Mesendoderm (in vitro differentiated cells): ENCODE measurements at regions not wholly inside any gene's neighbourhood (a gene's known extent, or its start where the extent isn't known, plus 50 kb on each side); places are given as distances from the start of the nearest gene placed in this dataset.
A peak's percentile ranks its signal among the peaks of the same experiment; 100 is the strongest.

Experiments used
- DNase-seq: peaks from one replicate; pipeline ENCODE4 v3.0.0; 2013
- H2AK5ac ChIP-seq: 2 replicates; pipeline ENCODE4 v1.6.1; 2013; ENCODE audit warnings: low read length, inconsistent platforms
- H2BK120ac ChIP-seq: 2 replicates; pipeline ENCODE4 v1.6.1; 2013; ENCODE audit warnings: low read depth, mild to moderate bottlenecking, low read length, moderate library complexity, mixed read lengths
- H2BK15ac ChIP-seq: replicated peaks from 2 replicates; pipeline ENCODE4 v1.6.1; 2013; ENCODE audit warnings: low read depth, mild to moderate bottlenecking, moderate library complexity
- H2BK5ac ChIP-seq: 2 replicates; pipeline ENCODE4 v1.6.1; 2013; ENCODE audit warnings: low read length, inconsistent platforms
- H3K18ac ChIP-seq: 2 replicates; pipeline ENCODE4 v1.6.1; 2013; ENCODE audit warnings: mild to moderate bottlenecking, low read length, mixed read lengths
- H3K23ac ChIP-seq: one replicate; pipeline ENCODE4 v1.6.1; 2013; ENCODE audit warnings: low read length
- H3K27ac ChIP-seq: 2 replicates; pipeline ENCODE4 v1.5.1; 2013; ENCODE audit warnings: low read depth, mild to moderate bottlenecking, inconsistent platforms, low read length, moderate library complexity
- H3K27me3 ChIP-seq: 2 replicates; pipeline ENCODE4 v1.6.1; 2013; ENCODE audit warnings: low read length, control low read depth, mild to moderate bottlenecking, inconsistent platforms; ENCODE audit not compliant: insufficient read depth, poor library complexity
- H3K36me3 ChIP-seq: 2 replicates; pipeline ENCODE4 v1.6.1; 2013; ENCODE audit warnings: low read length, inconsistent platforms; ENCODE audit not compliant: control insufficient read depth, insufficient read depth
- H3K4ac ChIP-seq: one replicate; pipeline ENCODE4 v1.6.1; 2013; ENCODE audit warnings: low read depth, mild to moderate bottlenecking, low read length, moderate library complexity
- H3K4me1 ChIP-seq: 2 replicates; pipeline ENCODE4 v1.6.1; 2013; ENCODE audit warnings: low read depth, low read length, inconsistent platforms; ENCODE audit not compliant: control insufficient read depth
- H3K4me2 ChIP-seq: 2 replicates; pipeline ENCODE4 v1.6.1; 2013; ENCODE audit warnings: low read length
- H3K4me3 ChIP-seq: 2 replicates; pipeline ENCODE4 v1.5.1; 2013; ENCODE audit warnings: mild to moderate bottlenecking, low read length
- H3K56ac ChIP-seq: one replicate; pipeline ENCODE4 v1.6.1; 2013; ENCODE audit warnings: low read length
- H3K79me1 ChIP-seq: 2 replicates; pipeline ENCODE4 v1.6.1; 2013; ENCODE audit warnings: low read length, inconsistent platforms
- H3K79me2 ChIP-seq: 2 replicates; pipeline ENCODE4 v1.6.1; 2013; ENCODE audit warnings: mild to moderate bottlenecking, low read length; ENCODE audit not compliant: control insufficient read depth, insufficient read depth
- H3K9ac ChIP-seq: 2 replicates; pipeline ENCODE4 v1.6.1; 2013; ENCODE audit warnings: low read length, inconsistent platforms
- H4K5ac ChIP-seq: one replicate; pipeline ENCODE4 v1.6.1; 2013; ENCODE audit warnings: low read length
- H4K8ac ChIP-seq: one replicate; pipeline ENCODE4 v1.6.1; 2013; ENCODE audit warnings: low read depth, mild to moderate bottlenecking, control low read depth, low read length, moderate library complexity
- WGBS: extraction: QIAGEN DNeasy Blood & Tissue Kit; methylation state at CpG from one replicate; pipeline ENCODE4 v1.1.7; 2013; ENCODE audit warnings: low lambda C conversion rate, missing lambda C conversion rate; ENCODE audit not compliant: insufficient coverage; ENCODE audit errors: extremely low coverage; 5-methylcytosine and 5-hydroxymethylcytosine counted together

DNA sequence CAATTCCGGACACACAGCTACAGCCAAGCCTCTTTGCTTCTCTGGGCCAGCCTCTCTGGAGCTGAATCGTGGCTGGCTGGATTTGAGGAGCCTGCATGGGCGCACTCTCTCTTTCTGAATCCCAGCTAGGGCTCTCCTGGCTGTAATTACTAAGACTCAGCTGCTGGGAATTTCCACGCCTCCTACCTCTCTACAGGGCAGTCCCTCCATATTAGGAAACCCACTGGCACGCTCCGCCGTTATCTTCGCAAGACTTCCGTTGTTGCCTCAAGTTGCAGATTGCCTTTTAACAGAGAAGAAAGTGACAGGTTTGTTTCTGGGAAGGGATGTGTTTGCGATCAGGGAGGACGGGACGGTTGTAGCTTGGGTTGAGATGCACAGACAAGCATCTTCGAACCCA lies 188.4 kb upstream of the NLRP1 start:
- Histone ChIP-seq H2BK5ac (no peak overlapping the region), H3K9ac (no peak overlapping the region), H4K5ac (no peak overlapping the region), H2AK5ac (no peak overlapping the region), H4K8ac (no peak overlapping the region), H2BK15ac (no peak overlapping the region), H3K23ac (no peak overlapping the region), H3K36me3 (no peaks in the 10 kb centered on the region), H3K4me3 (no peak overlapping the region), H3K56ac (no peak overlapping the region), H3K27me3 (no peaks in the 10 kb centered on the region), H3K18ac (no peak overlapping the region), H3K4me2 (no peak overlapping the region), H3K27ac (no peak overlapping the region), H2BK120ac (no peak overlapping the region), H3K79me1 (no peaks in the 10 kb centered on the region), H3K4ac (no peak overlapping the region), H3K4me1 (peaks cover 3% of the 10 kb centered on the region), H3K79me2 (no peaks in the 10 kb centered on the region)
- WGBS, result no CpG with 5 or more reads among the region's 13 CpGs
- DNase-seq, result peak; percentile 68

DNA sequence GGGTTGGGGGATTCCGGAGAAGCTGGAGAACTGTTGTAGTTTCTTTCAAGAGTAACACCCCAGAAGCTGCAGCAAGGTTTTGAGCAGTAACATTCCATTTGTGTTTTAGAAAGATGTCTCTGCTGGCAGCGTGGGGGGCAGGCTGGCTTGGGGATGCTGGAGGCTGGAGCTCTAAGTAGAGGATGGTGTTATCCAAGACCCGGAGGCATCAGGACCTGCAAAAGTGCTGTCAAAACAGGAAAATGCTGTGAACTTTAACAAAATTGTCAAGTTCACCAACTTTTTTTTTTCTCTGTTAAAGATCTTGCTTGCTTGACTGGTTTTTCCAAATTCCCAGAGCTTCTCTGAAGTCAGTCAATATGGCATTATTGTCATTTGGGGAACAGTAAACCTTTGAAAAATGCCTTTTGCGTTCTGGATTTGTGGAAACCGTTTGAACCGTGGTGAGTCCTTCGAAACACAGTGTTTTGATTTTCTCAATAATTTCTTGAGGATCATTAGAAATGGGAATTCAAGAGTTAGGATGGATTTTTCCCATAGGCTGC lies 189.6 kb upstream of the NLRP1 start:
- Histone ChIP-seq H3K23ac (no peak overlapping the region), H3K9ac (no peak overlapping the region), H2BK120ac (no peak overlapping the region), H3K56ac (no peak overlapping the region), H3K4me2 (no peak overlapping the region), H2BK5ac (no peak overlapping the region), H2AK5ac (no peak overlapping the region), H3K4ac (no peak overlapping the region), H3K79me2 (no peaks in the 10 kb centered on the region), H4K5ac (no peak overlapping the region), H3K27ac (no peak overlapping the region), H4K8ac (no peak overlapping the region), H3K27me3 (no peaks in the 10 kb centered on the region), H3K79me1 (no peaks in the 10 kb centered on the region), H2BK15ac (no peak overlapping the region), H3K18ac (no peak overlapping the region), H3K4me1 (peaks cover 3% of the 10 kb centered on the region), H3K36me3 (no peaks in the 10 kb centered on the region), H3K4me3 (no peak overlapping the region)
- no CpG with 5 or more reads among the region's 7 CpGs for WGBS
- DNase-seq, result no peak

DNA sequence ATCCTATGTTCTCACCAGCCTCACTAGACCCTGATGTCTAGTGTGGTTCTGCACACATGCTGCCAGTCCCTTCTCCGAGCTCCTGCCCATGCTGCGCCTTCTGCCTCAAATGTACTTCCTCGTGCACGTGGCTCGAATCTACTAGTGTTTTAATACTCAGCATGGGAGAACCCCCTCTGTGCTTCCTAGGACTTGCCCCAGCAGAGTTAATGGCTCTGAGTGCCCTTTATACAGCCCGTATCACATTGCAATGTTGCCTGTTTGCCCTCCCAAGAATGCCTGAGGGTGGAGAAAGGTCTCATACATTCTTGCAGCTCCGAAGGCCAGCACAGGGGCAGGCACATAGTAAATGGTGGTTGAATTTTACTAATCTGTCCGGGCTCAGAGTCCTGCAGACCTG lies 190.8 kb upstream of the NLRP1 start:
- no CpG with 5 or more reads among the region's 8 CpGs for WGBS
- H3K27me3 ChIP-seq, result no peaks in the 10 kb centered on the region
- H4K5ac ChIP-seq, result no peak overlapping the region
- H4K8ac ChIP-seq, result no peak overlapping the region
- H2BK5ac ChIP-seq, result no peak overlapping the region
- H3K4me2 ChIP-seq, result no peak overlapping the region
- H2AK5ac ChIP-seq, result no peak overlapping the region
- no peak overlapping the region for H3K56ac ChIP-seq
- H3K23ac ChIP-seq, result no peak overlapping the region
- H3K4me1 ChIP-seq, result peaks cover 3% of the 10 kb centered on the region
- H3K4ac ChIP-seq, result no peak overlapping the region
- H3K27ac ChIP-seq, result no peak overlapping the region
- no peaks in the 10 kb centered on the region for H3K79me1 ChIP-seq
- no peak overlapping the region for H3K18ac ChIP-seq
- H2BK120ac ChIP-seq, result no peak overlapping the region
- no peak overlapping the region for H2BK15ac ChIP-seq
- no peaks in the 10 kb centered on the region for H3K79me2 ChIP-seq
- no peak overlapping the region for H3K4me3 ChIP-seq
- H3K36me3 ChIP-seq, result no peaks in the 10 kb centered on the region
- no peak overlapping the region for H3K9ac ChIP-seq
- no peak for DNase-seq

DNA sequence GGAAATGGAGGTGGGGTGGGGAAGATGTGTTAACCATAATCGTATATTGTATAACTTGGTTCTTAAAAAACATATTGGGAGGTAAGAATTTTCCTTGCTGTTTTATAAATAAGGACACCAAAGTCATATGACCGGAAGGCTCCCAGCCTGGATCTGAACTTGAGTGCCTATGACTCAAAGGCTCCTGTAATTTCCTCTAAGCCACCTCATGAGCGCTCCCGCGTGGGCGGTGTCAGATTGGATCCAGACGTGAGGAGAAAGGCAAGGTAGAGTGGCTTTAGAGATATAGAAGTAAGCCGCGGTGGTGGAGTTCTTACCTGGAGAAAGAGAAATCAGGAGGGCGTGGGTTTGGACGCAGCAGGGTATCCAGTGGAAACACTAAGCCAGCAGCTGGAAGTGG lies 196.2 kb upstream of the NLRP1 start:
- H2BK5ac ChIP-seq, result no peak overlapping the region
- H4K5ac ChIP-seq, result no peak overlapping the region
- H3K79me1 ChIP-seq, result no peaks in the 10 kb centered on the region
- H3K4me2 ChIP-seq, result no peak overlapping the region
- H2AK5ac ChIP-seq, result no peak overlapping the region
- H3K79me2 ChIP-seq, result no peaks in the 10 kb centered on the region
- no peak overlapping the region for H3K23ac ChIP-seq
- no peak overlapping the region for H3K18ac ChIP-seq
- no peak overlapping the region for H3K4ac ChIP-seq
- no peak for DNase-seq
- no peak overlapping the region for H4K8ac ChIP-seq
- H3K4me3 ChIP-seq, result no peak overlapping the region
- H3K27ac ChIP-seq, result no peak overlapping the region
- no peaks in the 10 kb centered on the region for H3K27me3 ChIP-seq
- no peak overlapping the region for H2BK15ac ChIP-seq
- no peaks in the 10 kb centered on the region for H3K36me3 ChIP-seq
- no CpG with 5 or more reads among the region's 11 CpGs for WGBS
- H3K4me1 ChIP-seq, result no peaks in the 10 kb centered on the region
- H2BK120ac ChIP-seq, result no peak overlapping the region
- H3K56ac ChIP-seq, result no peak overlapping the region
- no peak overlapping the region for H3K9ac ChIP-seq

DNA sequence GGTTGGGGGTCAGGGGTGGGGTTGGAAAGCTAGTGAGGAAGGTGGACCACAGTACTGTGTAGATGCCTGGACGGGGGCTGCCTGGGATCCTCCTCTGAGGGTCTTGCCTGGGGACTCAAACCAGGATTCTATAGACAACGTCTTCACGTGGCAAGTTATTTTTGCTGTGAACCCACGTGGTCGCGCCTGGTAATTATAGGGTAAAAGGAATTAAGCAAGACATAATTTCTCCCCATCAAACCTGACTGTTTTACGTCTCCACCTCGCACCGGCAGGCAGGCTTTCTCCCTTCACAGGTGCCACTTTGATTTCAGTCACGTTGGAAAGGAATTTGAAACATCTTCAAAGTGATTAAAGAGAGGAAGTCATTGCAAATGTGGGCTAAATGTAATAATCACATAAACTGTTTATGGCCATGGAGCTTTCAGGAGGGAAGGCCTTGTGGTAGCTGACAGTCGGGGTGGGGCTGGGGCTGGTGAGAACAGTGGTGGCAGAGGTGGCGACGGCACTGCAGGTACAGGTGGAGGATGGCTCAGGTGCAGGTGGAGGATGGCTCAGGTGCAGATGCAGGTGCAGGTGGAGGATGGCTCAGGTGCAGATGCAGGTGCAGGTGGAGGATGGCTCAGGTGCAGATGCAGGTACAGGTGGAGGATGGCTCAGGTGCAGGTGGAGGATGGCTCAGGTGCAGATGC lies 197.1 kb upstream of the NLRP1 start:
- Histone ChIP-seq H3K18ac (no peak overlapping the region), H4K5ac (no peak overlapping the region), H3K79me1 (no peaks in the 10 kb centered on the region), H3K27me3 (no peaks in the 10 kb centered on the region), H2BK120ac (no peak overlapping the region), H3K36me3 (no peaks in the 10 kb centered on the region), H3K23ac (no peak overlapping the region), H3K79me2 (no peaks in the 10 kb centered on the region), H3K4me1 (no peaks in the 10 kb centered on the region), H2BK15ac (no peak overlapping the region), H3K27ac (no peak overlapping the region), H3K4ac (no peak overlapping the region), H3K4me2 (no peak overlapping the region), H4K8ac (no peak overlapping the region), H3K9ac (no peak overlapping the region), H2BK5ac (no peak overlapping the region), H3K4me3 (no peak overlapping the region), H3K56ac (no peak overlapping the region), H2AK5ac (no peak overlapping the region)
- no CpG with 5 or more reads among the region's 13 CpGs for WGBS
- no peak for DNase-seq

DNA sequence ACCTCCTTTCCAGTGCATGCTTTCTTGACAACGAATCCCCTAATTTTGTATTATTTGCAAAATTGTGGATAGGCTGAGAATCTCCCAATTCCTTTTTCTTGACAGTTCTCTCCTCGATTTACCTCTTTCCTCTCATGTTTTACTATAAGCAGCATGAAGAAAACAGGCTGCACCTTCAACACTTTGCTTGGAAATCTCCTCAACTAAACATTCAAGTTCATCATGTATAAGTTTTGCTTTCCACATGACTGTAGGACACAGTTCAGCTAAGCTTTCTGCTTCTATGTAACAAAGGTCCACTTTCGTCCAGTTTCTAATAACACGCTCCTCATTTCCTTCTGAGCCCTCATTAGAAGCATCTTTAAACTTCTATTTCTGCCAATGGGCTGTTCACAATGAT lies 199.0 kb upstream of the NLRP1 start:
- no peak overlapping the region for H3K23ac ChIP-seq
- no peak overlapping the region for H4K5ac ChIP-seq
- H3K79me1 ChIP-seq, result no peaks in the 10 kb centered on the region
- H2BK5ac ChIP-seq, result no peak overlapping the region
- H3K18ac ChIP-seq, result no peak overlapping the region
- no peak overlapping the region for H3K56ac ChIP-seq
- H3K4me2 ChIP-seq, result no peak overlapping the region
- H4K8ac ChIP-seq, result no peak overlapping the region
- H3K9ac ChIP-seq, result no peak overlapping the region
- no peak overlapping the region for H2AK5ac ChIP-seq
- H3K4me3 ChIP-seq, result no peak overlapping the region
- DNase-seq, result no peak
- H3K4ac ChIP-seq, result no peak overlapping the region
- no peaks in the 10 kb centered on the region for H3K79me2 ChIP-seq
- H3K27me3 ChIP-seq, result no peaks in the 10 kb centered on the region
- no peak overlapping the region for H2BK120ac ChIP-seq
- no peak overlapping the region for H2BK15ac ChIP-seq
- no peak overlapping the region for H3K27ac ChIP-seq
- WGBS, result no CpG with 5 or more reads among the region's 4 CpGs
- H3K36me3 ChIP-seq, result no peaks in the 10 kb centered on the region
- no peaks in the 10 kb centered on the region for H3K4me1 ChIP-seq
